ENCODE measurements at regions not wholly inside any gene's neighbourhood (a gene's known extent, or its start where the extent isn't known, plus 50 kb on each side); places are given as distances from the start of the nearest gene placed in this dataset.

- H3K27ac ChIP-seq: no peak overlapping the region
- H3K27me3 ChIP-seq: no peaks in the 10 kb centered on the region
- H3K4me1 ChIP-seq: no peaks in the 10 kb centered on the region
- no peaks in the 10 kb centered on the region for H3K36me3 ChIP-seq
- no peaks in the 10 kb centered on the region for H3K9me3 ChIP-seq
- H3K4me3 ChIP-seq: no peak overlapping the region
- DNase-seq (ENCODE audit: low spot score): no peak
- no peak for TF ChIP-seq CTCF (IDR thresholded peaks at IDR 0.05)
Measured at GRCh38 chr10:21047511-21047910, 150.4 kb upstream of the NEBL start.

- H3K36me3 ChIP-seq: no peaks in the 10 kb centered on the region
- no peaks in the 10 kb centered on the region for H3K4me1 ChIP-seq
- H3K27me3 ChIP-seq: no peaks in the 10 kb centered on the region
- H3K4me3 ChIP-seq: no peak overlapping the region
- TF ChIP-seq CTCF (IDR thresholded peaks at IDR 0.05): no peak
- H3K9me3 ChIP-seq: no peaks in the 10 kb centered on the region
- DNase-seq (ENCODE audit: low spot score): no peak
- no peak overlapping the region for H3K27ac ChIP-seq
Measured at GRCh38 chr10:21047096-21047495, 150.0 kb upstream of the NEBL start.

- Histone ChIP-seq H3K4me3 (no peak overlapping the region), H3K9me3 (no peaks in the 10 kb centered on the region), H3K36me3 (no peaks in the 10 kb centered on the region), H3K4me1 (no peaks in the 10 kb centered on the region), H3K27me3 (no peaks in the 10 kb centered on the region), H3K27ac (no peak overlapping the region)
- no peak for TF ChIP-seq CTCF (IDR thresholded peaks at IDR 0.05)
- DNase-seq (ENCODE audit: low spot score): no peak
Measured at GRCh38 chr10:21043044-21043443, 145.9 kb upstream of the NEBL start.

GRCh38 chr10:21042536-21042935 is 145.4 kb upstream of the NEBL start:
- no peaks in the 10 kb centered on the region for H3K27me3 ChIP-seq
- no peaks in the 10 kb centered on the region for H3K36me3 ChIP-seq
- H3K27ac ChIP-seq: no peak overlapping the region
- TF ChIP-seq CTCF (IDR thresholded peaks at IDR 0.05): no peak
- H3K4me1 ChIP-seq: no peaks in the 10 kb centered on the region
- DNase-seq (ENCODE audit: low spot score): no peak
- H3K4me3 ChIP-seq: no peak overlapping the region
- H3K9me3 ChIP-seq: no peaks in the 10 kb centered on the region

- Histone ChIP-seq H3K9me3 (no peaks in the 10 kb centered on the region), H3K4me3 (no peak overlapping the region), H3K27ac (no peak overlapping the region), H3K36me3 (no peaks in the 10 kb centered on the region), H3K27me3 (no peaks in the 10 kb centered on the region), H3K4me1 (no peaks in the 10 kb centered on the region)
- no peak for DNase-seq (ENCODE audit: low spot score)
- TF ChIP-seq CTCF (IDR thresholded peaks at IDR 0.05): no peak
Measured at GRCh38 chr10:21041763-21042458, 144.8 kb upstream of the NEBL start.

GRCh38 chr10:21039721-21040120 is 142.6 kb upstream of the NEBL start:
- no peak overlapping the region for H3K4me3 ChIP-seq
- no peak for DNase-seq (ENCODE audit: low spot score)
- H3K27me3 ChIP-seq: no peaks in the 10 kb centered on the region
- H3K27ac ChIP-seq: no peak overlapping the region
- no peaks in the 10 kb centered on the region for H3K4me1 ChIP-seq
- H3K9me3 ChIP-seq: no peaks in the 10 kb centered on the region
- TF ChIP-seq CTCF (IDR thresholded peaks at IDR 0.05): no peak
- H3K36me3 ChIP-seq: no peaks in the 10 kb centered on the region

All from right atrium auricular region (tissue), 2 donors.